Vagina (tissue), 2 donors: ENCODE measurements at regions not wholly inside any gene's neighbourhood (a gene's known extent, or its start where the extent isn't known, plus 50 kb on each side); places are given as distances from the start of the nearest gene placed in this dataset.

Source experiments
- CTCF ChIP-seq, 3 experiments: fragments of 450-650 bp in 2 of 3; fragments of 200-600 bp in 1 of 3; sonication (generic) in 1 of 3; IDR thresholded peaks; one replicate each; pipeline ENCODE4 v1.5.1; 2017 to 2019; ENCODE audit warnings: antibody characterized with exemption in 3 of 3, mild to moderate bottlenecking in 2 of 3, moderate library complexity in 2 of 3
- POLR2A ChIP-seq, 2 donors: fragments of 450-650 bp; IDR thresholded peaks; one replicate each; pipeline ENCODE4 v1.6.1; 2017; ENCODE audit warnings: antibody characterized with exemption in 2 of 2, mild to moderate bottlenecking in 2 of 2, moderate library complexity in 2 of 2
- POLR2AphosphoS5 ChIP-seq, 2 donors: sonication (generic); formaldehyde crosslinking; IDR thresholded peaks; one replicate each; pipeline ENCODE4 v1.9.0; 2017; ENCODE audit warnings: antibody characterized with exemption in 2 of 2, mild to moderate bottlenecking in 2 of 2, low read depth in 1 of 2; ENCODE audit not compliant: insufficient read depth in 1 of 2

- TF ChIP-seq CTCF (IDR thresholded peaks at IDR 0.05) (no peak), POLR2AphosphoS5 (IDR thresholded peaks at IDR 0.05; ENCODE audit: insufficient read depth in 1 of 2, low read depth in 1 of 2) (no peak), POLR2A (IDR thresholded peaks at IDR 0.05) (no peak)
These were observed 68.1 kb upstream of the BCOR start for GRCh38 chrX:40165861-40166260.
